ENCODE measurements at regions not wholly inside any gene's neighbourhood (a gene's known extent, or its start where the extent isn't known, plus 50 kb on each side); places are given as distances from the start of the nearest gene placed in this dataset.
"Not testable (repeated sequence)": the region's sequence is repeated elsewhere in the genome, so short reads cannot be mapped to it uniquely, and the experiment has no call there.

GRCh38 chr6:144613859-144614258, 328.7 kb downstream of the UTRN start:
- DNase-seq (ENCODE audit: low read depth in 2 of 2), result no peak

- no peak for DNase-seq (ENCODE audit: low read depth in 2 of 2)
Observed at GRCh38 chr6:144615870-144616269, 330.7 kb downstream of the UTRN start.

- DNase-seq (ENCODE audit: low read depth in 2 of 2), result no peak
Observed at GRCh38 chr6:144617191-144617590, 332.1 kb downstream of the UTRN start.

- DNase-seq (ENCODE audit: low read depth in 2 of 2), result no peak
Observed at GRCh38 chr6:144617708-144618107, 332.6 kb downstream of the UTRN start.

GRCh38 chr6:144619966-144620365, 334.8 kb downstream of the UTRN start:
- DNase-seq (ENCODE audit: low read depth in 2 of 2), result no peak

- no peak for DNase-seq (ENCODE audit: low read depth in 2 of 2)
Observed at GRCh38 chr6:144621332-144621731, 336.2 kb downstream of the UTRN start.

- no peak for DNase-seq (ENCODE audit: low read depth in 2 of 2)
Observed at GRCh38 chr6:144624246-144624645, 339.1 kb downstream of the UTRN start.

- DNase-seq (ENCODE audit: low read depth in 2 of 2), result no peak
Observed at GRCh38 chr6:144624716-144625115, 339.6 kb downstream of the UTRN start.

- DNase-seq (ENCODE audit: low read depth in 2 of 2), result no peak
Observed at GRCh38 chr6:144630857-144631256, 345.7 kb downstream of the UTRN start.

GRCh38 chr6:144632266-144632665, 347.1 kb downstream of the UTRN start:
- no peak for DNase-seq (ENCODE audit: low read depth in 2 of 2)

GRCh38 chr6:144633886-144634285, 348.8 kb downstream of the UTRN start:
- DNase-seq (ENCODE audit: low read depth in 2 of 2), result no peak

- no peak for DNase-seq (ENCODE audit: low read depth in 2 of 2)
Observed at GRCh38 chr6:144634371-144634770, 349.2 kb downstream of the UTRN start.

- no peak for DNase-seq (ENCODE audit: low read depth in 2 of 2)
Observed at GRCh38 chr6:144635051-144635450, 349.9 kb downstream of the UTRN start.

- DNase-seq (ENCODE audit: low read depth in 2 of 2), result not testable (repeated sequence)
Observed at GRCh38 chr6:144636025-144636424, 350.9 kb downstream of the UTRN start.

- DNase-seq (ENCODE audit: low read depth in 2 of 2), result no peak
Observed at GRCh38 chr6:144637541-144637940, 352.4 kb downstream of the UTRN start.

GRCh38 chr6:144639654-144640053, 354.5 kb downstream of the UTRN start:
- no peak for DNase-seq (ENCODE audit: low read depth in 2 of 2)

- no peak for DNase-seq (ENCODE audit: low read depth in 2 of 2)
Observed at GRCh38 chr6:144641286-144641685, 356.2 kb downstream of the UTRN start.

GRCh38 chr6:144644776-144645175, 359.6 kb downstream of the UTRN start:
- no peak for DNase-seq (ENCODE audit: low read depth in 2 of 2)

- DNase-seq (ENCODE audit: low read depth in 2 of 2), result no peak
Observed at GRCh38 chr6:144646093-144647056, 361.2 kb downstream of the UTRN start.

GRCh38 chr6:144647406-144647964, 362.4 kb downstream of the UTRN start:
- no peak for DNase-seq (ENCODE audit: low read depth in 2 of 2)

- no peak for DNase-seq (ENCODE audit: low read depth in 2 of 2)
Observed at GRCh38 chr6:144647971-144648651, 363.0 kb downstream of the UTRN start.

GRCh38 chr6:144649085-144649484, 363.9 kb downstream of the UTRN start:
- no peak for DNase-seq (ENCODE audit: low read depth in 2 of 2)

GRCh38 chr6:144651234-144651633, 366.1 kb downstream of the UTRN start:
- no peak for DNase-seq (ENCODE audit: low read depth in 2 of 2)

Data from stimulated activated CD8-positive, alpha-beta memory T cell treated with anti-CD3 and anti-CD28 coated beads, Interleukin-15, amount 100 ng/mL, for 4 hours (primary cell).